Left renal cortex interstitium (tissue), 4 donors: ENCODE measurements at regions not wholly inside any gene's neighbourhood (a gene's known extent, or its start where the extent isn't known, plus 50 kb on each side); places are given as distances from the start of the nearest gene placed in this dataset.

ENCODE experiments used
- DNase-seq, 4 donors: peaks; one replicate each; pipeline ENCODE4 v3.0.0-alpha.2; 2013; ENCODE audit warnings: low read depth in 4 of 4, low spot score in 2 of 4, missing footprints in 1 of 4

GRCh38 chr12:58602736-58603135, 317.6 kb downstream of the LRIG3 start:
- DNase-seq: no peak

- DNase-seq: no peak
Observed at GRCh38 chr12:58607805-58608204, 312.5 kb downstream of the LRIG3 start.

GRCh38 chr12:58608711-58609110, 311.6 kb downstream of the LRIG3 start:
- DNase-seq: no peak

- DNase-seq: no peak
Observed at GRCh38 chr12:58615047-58615446, 305.3 kb downstream of the LRIG3 start.

GRCh38 chr12:58615576-58615975, 304.7 kb downstream of the LRIG3 start:
- no peak for DNase-seq

GRCh38 chr12:58616618-58617017, 303.7 kb downstream of the LRIG3 start:
- no peak for DNase-seq

GRCh38 chr12:58621126-58621525, 299.2 kb downstream of the LRIG3 start:
- DNase-seq: no peak

- no peak for DNase-seq
Observed at GRCh38 chr12:58629376-58629775, 290.9 kb downstream of the LRIG3 start.

- no peak for DNase-seq
Observed at GRCh38 chr12:58633479-58633878, 286.8 kb downstream of the LRIG3 start.

GRCh38 chr12:58639318-58639934, 280.9 kb downstream of the LRIG3 start:
- no peak for DNase-seq

GRCh38 chr12:58640314-58640713, 280.0 kb downstream of the LRIG3 start:
- no peak for DNase-seq

- DNase-seq: no peak
Observed at GRCh38 chr12:58645946-58646345, 274.4 kb downstream of the LRIG3 start.

GRCh38 chr12:58647495-58647894, 272.8 kb downstream of the LRIG3 start:
- no peak for DNase-seq

GRCh38 chr12:58648176-58648575, 272.1 kb downstream of the LRIG3 start:
- DNase-seq: no peak

GRCh38 chr12:58651850-58652249, 268.5 kb downstream of the LRIG3 start:
- DNase-seq: no peak

GRCh38 chr12:58654021-58654420, 266.3 kb downstream of the LRIG3 start:
- no peak for DNase-seq

- no peak for DNase-seq
Observed at GRCh38 chr12:58655375-58655774, 264.9 kb downstream of the LRIG3 start.

GRCh38 chr12:58656254-58657009, 263.9 kb downstream of the LRIG3 start:
- no peak for DNase-seq

- no peak for DNase-seq
Observed at GRCh38 chr12:58657190-58657589, 263.1 kb downstream of the LRIG3 start.

- DNase-seq: no peak
Observed at GRCh38 chr12:58665375-58665774, 254.9 kb downstream of the LRIG3 start.

- no peak for DNase-seq
Observed at GRCh38 chr12:58668233-58668632, 252.1 kb downstream of the LRIG3 start.

- no peak for DNase-seq
Observed at GRCh38 chr12:58668871-58669270, 251.4 kb downstream of the LRIG3 start.
